Ovary (tissue), 3 donors: ENCODE measurements at regions not wholly inside any gene's neighbourhood (a gene's known extent, or its start where the extent isn't known, plus 50 kb on each side); places are given as distances from the start of the nearest gene placed in this dataset.

ENCODE experiments used
- EP300 ChIP-seq: sonication (generic); formaldehyde crosslinking; IDR thresholded peaks from one replicate; pipeline ENCODE4 v1.6.1; 2017; ENCODE audit warnings: antibody characterized with exemption
- POLR2A ChIP-seq: fragments of 450-650 bp; IDR thresholded peaks from one replicate; pipeline ENCODE4 v1.6.1; 2017; ENCODE audit warnings: antibody characterized with exemption, mild to moderate bottlenecking, moderate library complexity
- TF ChIP-seq, protein P1 (sequence below), 3 donors: fragments of 450-650 bp in 2 of 3; fragments of 200-600 bp in 1 of 3; IDR thresholded peaks; one replicate each; pipeline versions ENCODE4 v1.5.1 to v1.8.0; 2016 to 2022; ENCODE audit warnings: antibody characterized with exemption in 3 of 3, mild to moderate bottlenecking in 1 of 3
- donor health status: DM: no; HTN: no; CAD: no.

DNA sequence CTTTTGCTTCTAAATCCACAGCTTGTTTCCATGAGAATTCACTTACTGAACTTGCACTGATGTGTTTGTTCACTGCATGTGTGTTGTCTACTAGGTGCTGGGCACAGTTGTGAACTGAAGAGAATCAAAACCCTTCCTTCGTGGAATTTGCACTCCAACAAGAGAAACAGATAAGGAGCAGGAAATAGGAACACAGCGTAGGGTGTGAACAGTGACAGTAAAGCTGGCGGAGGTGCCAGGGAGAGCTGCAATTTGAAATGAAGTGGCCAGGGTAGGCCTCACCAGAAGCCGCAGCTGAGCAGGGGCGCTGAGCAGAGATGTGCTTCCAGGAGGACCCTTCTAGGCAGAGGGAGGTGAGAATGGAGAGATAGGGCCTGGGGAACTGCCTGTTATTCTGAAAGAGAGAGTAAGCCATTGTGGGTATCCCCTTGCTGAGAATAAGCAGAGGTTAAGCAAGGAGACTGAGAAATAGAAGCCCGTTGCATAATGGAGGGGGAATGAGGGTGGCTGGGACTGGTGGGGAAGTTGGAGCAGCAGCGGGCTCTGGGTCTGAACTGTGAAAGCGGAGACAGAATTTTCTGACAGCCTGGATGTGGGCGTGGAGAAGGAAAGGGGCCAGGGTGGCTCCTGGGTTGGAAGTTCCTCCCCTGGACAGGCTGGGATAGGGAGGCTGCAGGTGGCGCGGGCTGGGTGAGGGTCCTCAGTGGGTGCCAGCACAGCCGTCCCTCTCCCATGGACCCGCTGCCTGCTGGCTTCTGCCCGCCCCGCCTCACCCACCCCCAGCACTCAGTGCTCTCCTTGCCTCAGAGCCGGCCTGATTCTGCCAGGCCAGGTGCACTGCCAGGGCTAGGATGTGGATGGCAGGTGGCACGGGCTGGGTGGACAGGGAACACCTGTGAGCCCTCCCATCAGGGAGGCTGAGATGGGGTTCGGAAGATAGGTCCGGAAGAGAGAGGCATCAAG is 114.7 kb upstream of the AFDN start:
- TF ChIP-seq, protein P1, sequence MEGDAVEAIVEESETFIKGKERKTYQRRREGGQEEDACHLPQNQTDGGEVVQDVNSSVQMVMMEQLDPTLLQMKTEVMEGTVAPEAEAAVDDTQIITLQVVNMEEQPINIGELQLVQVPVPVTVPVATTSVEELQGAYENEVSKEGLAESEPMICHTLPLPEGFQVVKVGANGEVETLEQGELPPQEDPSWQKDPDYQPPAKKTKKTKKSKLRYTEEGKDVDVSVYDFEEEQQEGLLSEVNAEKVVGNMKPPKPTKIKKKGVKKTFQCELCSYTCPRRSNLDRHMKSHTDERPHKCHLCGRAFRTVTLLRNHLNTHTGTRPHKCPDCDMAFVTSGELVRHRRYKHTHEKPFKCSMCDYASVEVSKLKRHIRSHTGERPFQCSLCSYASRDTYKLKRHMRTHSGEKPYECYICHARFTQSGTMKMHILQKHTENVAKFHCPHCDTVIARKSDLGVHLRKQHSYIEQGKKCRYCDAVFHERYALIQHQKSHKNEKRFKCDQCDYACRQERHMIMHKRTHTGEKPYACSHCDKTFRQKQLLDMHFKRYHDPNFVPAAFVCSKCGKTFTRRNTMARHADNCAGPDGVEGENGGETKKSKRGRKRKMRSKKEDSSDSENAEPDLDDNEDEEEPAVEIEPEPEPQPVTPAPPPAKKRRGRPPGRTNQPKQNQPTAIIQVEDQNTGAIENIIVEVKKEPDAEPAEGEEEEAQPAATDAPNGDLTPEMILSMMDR (IDR thresholded peaks at IDR 0.05): no peak
- TF ChIP-seq POLR2A: no peak
- TF ChIP-seq EP300: no peak
